PC-3 (cell line): ENCODE measurements at regions not wholly inside any gene's neighbourhood (a gene's known extent, or its start where the extent isn't known, plus 50 kb on each side); places are given as distances from the start of the nearest gene placed in this dataset.

Experiments
- ATAC-seq: fragments of 200-7000 bp; cut with Tn5 transposase; 2 replicates; pipeline ENCODE4 v1.9.1; 2020; ENCODE audit warnings: mild to moderate bottlenecking, moderate library complexity
- BruUV-seq: library from RNA; stranded (reverse); fragments of 400-500 nt; replicated peaks from 2 replicates; lab custom pipeline; 2021; lab: Mats Ljungman, UMichigan
- CTCF ChIA-PET: fragments of 300-600 bp; sonication (Branson Sonifier 250); formaldehyde crosslinking; loops from one replicate; lab custom pipeline; 2022; ENCODE audit warnings: antibody characterized with exemption; lab: Charles Lee
- POLR2A ChIA-PET: fragments of 300-600 bp; sonication (Branson Sonifier 250); formaldehyde crosslinking; loops from one replicate; lab custom pipeline; 2022; ENCODE audit warnings: antibody characterized with exemption; ENCODE audit not compliant: unreplicated experiment; lab: Charles Lee
- DNase-seq: peaks from one replicate; pipeline ENCODE4 v3.0.0-alpha.2; 2015
- H2AFZ ChIP-seq: fragments of 300-600 bp; sonication (generic); 2 replicates; pipeline ENCODE4 v1.6.0; 2016; ENCODE audit warnings: antibody characterized with exemption, low read length
- H3F3A ChIP-seq: fragments of 300-600 bp; sonication (generic); one replicate; pipeline ENCODE4 v1.6.0; 2017; ENCODE audit warnings: antibody characterized with exemption, low read length, control low read depth, mild to moderate bottlenecking; ENCODE audit not compliant: unreplicated experiment
- H3K27ac ChIP-seq: fragments of 300-600 bp; sonication (generic); 2 replicates; pipeline ENCODE4 v1.5.1; 2016; ENCODE audit warnings: mild to moderate bottlenecking, low read length
- H3K27me3 ChIP-seq: fragments of 300-600 bp; sonication (generic); 2 replicates; pipeline ENCODE4 v1.6.1; 2016; ENCODE audit warnings: low read length, mixed read lengths
- H3K36me3 ChIP-seq: fragments of 300-600 bp; sonication (generic); 2 replicates; pipeline ENCODE4 v1.6.1; 2016; ENCODE audit warnings: low read depth, mixed run types, low read length, mixed read lengths
- H3K4me1 ChIP-seq: fragments of 300-600 bp; sonication (generic); 2 replicates; pipeline ENCODE4 v1.5.1; 2016; ENCODE audit warnings: low read length; ENCODE audit not compliant: insufficient read depth
- H3K4me2 ChIP-seq: fragments of 300-600 bp; sonication (generic); 2 replicates; pipeline ENCODE4 v1.6.0; 2016; ENCODE audit warnings: low read length
- H3K4me3 ChIP-seq: fragments of 300-600 bp; sonication (generic); 2 replicates; pipeline ENCODE4 v1.5.1; 2016; ENCODE audit warnings: mild to moderate bottlenecking, low read length, mixed read lengths
- H3K79me2 ChIP-seq: fragments of 300-600 bp; sonication (generic); 2 replicates; pipeline ENCODE4 v1.6.1; 2017; ENCODE audit warnings: low read length, mixed read lengths
- H3K9ac ChIP-seq: fragments of 300-600 bp; sonication (generic); 2 replicates; pipeline ENCODE4 v1.6.0; 2016; ENCODE audit warnings: mild to moderate bottlenecking, low read length
- H3K9me2 ChIP-seq: fragments of 300-600 bp; sonication (generic); replicated peaks from 2 replicates; pipeline ENCODE4 v1.6.1; 2016; ENCODE audit warnings: mixed run types, low read length, mixed read lengths
- H3K9me3 ChIP-seq: fragments of 300-600 bp; sonication (generic); 2 replicates; pipeline ENCODE4 v1.6.1; 2016; ENCODE audit warnings: low read length, mixed read lengths
- H4K20me1 ChIP-seq: fragments of 300-600 bp; sonication (generic); 2 replicates; pipeline ENCODE4 v1.6.1; 2016; ENCODE audit warnings: low read length, mixed read lengths
- CTCF ChIP-seq: fragments of 300-600 bp; sonication (generic); conservative IDR thresholded peaks from 2 replicates; pipeline ENCODE4 v1.5.1; 2017; ENCODE audit warnings: antibody characterized with exemption, low read depth, mild to moderate bottlenecking, low read length
- EZH2 ChIP-seq: fragments of 300-600 bp; sonication (generic); IDR thresholded peaks from one replicate; pipeline ENCODE4 v1.6.1; 2017; ENCODE audit warnings: antibody characterized with exemption, mild to moderate bottlenecking, low read length; ENCODE audit not compliant: unreplicated experiment
- EZH2phosphoT487 ChIP-seq: fragments of 300-600 bp; sonication (generic); IDR thresholded peaks from 2 replicates; pipeline ENCODE4 v1.6.1; 2018; ENCODE audit warnings: mild to moderate bottlenecking, antibody characterized with exemption, low read length, borderline replicate concordance
- intact Hi-C: fragments of 100-400 bp; cut with micrococcal nuclease; formaldehyde crosslinking; loops from 2 replicates; pipeline ENCODE4 v1.9.0; 2023

DNA sequence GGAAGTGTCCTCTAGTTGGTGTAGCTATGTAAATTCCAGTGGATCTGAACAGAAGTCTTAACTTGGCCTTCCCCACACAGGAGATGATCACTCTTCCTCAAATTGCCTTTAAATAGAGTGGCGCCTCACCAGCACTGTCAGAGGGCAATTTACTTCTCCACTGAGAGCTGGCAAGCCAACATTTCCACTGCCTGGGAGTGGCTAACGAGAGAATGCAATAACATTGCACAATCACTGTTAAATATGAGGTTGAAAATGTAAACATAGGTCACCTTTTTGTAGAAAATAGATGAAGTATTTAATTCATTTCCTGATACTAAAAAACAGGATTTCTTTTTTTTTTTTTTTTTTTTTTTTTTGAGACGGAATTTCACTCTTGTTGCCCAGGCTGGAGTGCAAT lies 55.4 kb upstream of the UBL3 start:
- Histone ChIP-seq H3K27me3 (no peaks in the 10 kb centered on the region), H2AFZ (0 out of 2 replicates have a peak overlapping the region, but pooled peaks have one; percentile 11), H4K20me1 (no peaks in the 10 kb centered on the region), H3K9me2 (no peaks in the 10 kb centered on the region), H3K36me3 (no peaks in the 10 kb centered on the region), H3K79me2 (no peaks in the 10 kb centered on the region), H3F3A (no peaks in the 10 kb centered on the region), H3K4me2 (peak overlapping the region; percentile 11; the same call in 1 of the 2 replicates), H3K27ac (no peak overlapping the region), H3K9ac (no peak overlapping the region), H3K4me3 (no peak overlapping the region), H3K9me3 (no peaks in the 10 kb centered on the region), H3K4me1 (peaks cover 43% of the 10 kb centered on the region)
- ATAC-seq = peak; percentile 75
- no peak for TF ChIP-seq CTCF
- no peak for TF ChIP-seq EZH2phosphoT487
- TF ChIP-seq EZH2 = no peak
- DNase-seq = peak; percentile 81
- CTCF ChIA-PET = interaction anchor here (1.1 kb wide), 1 partner anchor 18 kb away, joined by 3 read pairs; no protein-coding TSS in a partner anchor
- intact Hi-C loops = loop anchor here (5.0 kb wide), 1 partner anchor 59 kb away; no protein-coding TSS in a partner anchor
- POLR2A ChIA-PET = interaction anchor here (0.6 kb wide), 1 partner anchor 19 kb away, joined by 4 read pairs; no protein-coding TSS in a partner anchor
- no TSS peak for BruUV-seq

- intact Hi-C loops = loop anchor here (5.0 kb wide), 1 partner anchor 37 kb away; no protein-coding TSS in a partner anchor
- H3K27ac ChIP-seq = no peak overlapping the region
- H3K4me2 ChIP-seq = no peak overlapping the region
- DNase-seq = no peak
- H3K79me2 ChIP-seq = no peaks in the 10 kb centered on the region
- H3K9me2 ChIP-seq = no peaks in the 10 kb centered on the region
- no peak overlapping the region for H2AFZ ChIP-seq
- ChIA-PET CTCF (no interaction called here), POLR2A (no interaction called here)
- no peaks in the 10 kb centered on the region for H3K27me3 ChIP-seq
- H3K4me3 ChIP-seq = no peak overlapping the region
- no peak for TF ChIP-seq EZH2
- no peak for TF ChIP-seq CTCF
- no peak for TF ChIP-seq EZH2phosphoT487
- no peaks in the 10 kb centered on the region for H3K36me3 ChIP-seq
- no peaks in the 10 kb centered on the region for H3F3A ChIP-seq
- ATAC-seq = no peak
- no TSS peak for BruUV-seq
- no peaks in the 10 kb centered on the region for H4K20me1 ChIP-seq
- peaks cover 31% of the 10 kb centered on the region for H3K4me1 ChIP-seq
- H3K9me3 ChIP-seq = no peaks in the 10 kb centered on the region
- H3K9ac ChIP-seq = no peak overlapping the region
Observed at GRCh38 chr13:29903996-29904395, 53.6 kb upstream of the UBL3 start.

GRCh38 chr13:29903543-29903942 lies 53.1 kb upstream of the UBL3 start:
- TF ChIP-seq CTCF (no peak), EZH2 (no peak), EZH2phosphoT487 (no peak)
- Histone ChIP-seq H4K20me1 (no peaks in the 10 kb centered on the region), H3K9ac (no peak overlapping the region), H3F3A (no peaks in the 10 kb centered on the region), H3K4me3 (no peak overlapping the region), H3K27me3 (no peaks in the 10 kb centered on the region), H3K36me3 (no peaks in the 10 kb centered on the region), H3K27ac (no peak overlapping the region), H3K9me3 (no peaks in the 10 kb centered on the region), H3K79me2 (no peaks in the 10 kb centered on the region), H3K9me2 (no peaks in the 10 kb centered on the region), H2AFZ (no peak overlapping the region), H3K4me1 (peaks cover 28% of the 10 kb centered on the region), H3K4me2 (no peak overlapping the region)
- BruUV-seq = no TSS peak
- intact Hi-C loops = loop anchor here (5.0 kb wide), 1 partner anchor 36 kb away; no protein-coding TSS in a partner anchor
- ChIA-PET CTCF (no interaction called here), POLR2A (no interaction called here)
- ATAC-seq = no peak
- no peak for DNase-seq
